Fibroblast of the aortic adventitia (primary cell): ENCODE measurements at regions not wholly inside any gene's neighbourhood (a gene's known extent, or its start where the extent isn't known, plus 50 kb on each side); places are given as distances from the start of the nearest gene placed in this dataset.

Experiments used
- DNase-seq: peaks from one replicate; pipeline ENCODE4 v3.0.0-alpha.2; 2010; ENCODE audit warnings: low read depth
- H3K4me3 ChIP-seq: 2 replicates; pipeline ENCODE4 v1.5.1; 2011; ENCODE audit warnings: low read depth, mild to moderate bottlenecking, control low read depth, low read length, moderate library complexity
- CTCF ChIP-seq: IDR thresholded peaks from 2 replicates; pipeline ENCODE4 v1.5.1; 2011; ENCODE audit warnings: mild to moderate bottlenecking, low read length, control low read depth, inconsistent platforms; ENCODE audit not compliant: insufficient read depth

DNA sequence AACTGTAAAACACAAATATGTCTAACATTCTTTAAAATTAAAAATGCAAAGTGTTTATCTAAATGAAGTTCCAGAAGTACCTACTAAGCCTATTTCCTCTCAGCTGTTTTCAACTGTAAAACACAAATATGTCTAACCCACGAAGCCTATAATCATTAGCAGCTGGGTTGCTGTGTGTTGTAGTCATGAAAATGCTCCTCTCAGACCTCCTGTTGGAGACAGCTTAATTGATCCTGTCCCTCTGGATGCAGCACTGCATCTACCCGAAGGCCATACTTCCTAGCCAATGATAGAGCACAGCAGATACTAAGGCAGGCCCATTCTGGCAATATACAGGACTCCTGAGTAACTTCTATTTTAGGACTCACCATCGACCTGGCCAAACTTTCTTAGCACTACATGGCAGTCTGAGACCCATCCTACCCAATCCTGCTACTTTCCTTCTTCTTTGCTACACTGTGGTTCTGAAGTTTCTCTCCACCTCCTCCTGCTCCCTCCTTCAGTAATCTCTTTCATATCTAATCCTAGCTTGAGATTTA is 92.5 kb upstream of the RBBP8 start:
- no peak for TF ChIP-seq CTCF
- H3K4me3 ChIP-seq = no peak overlapping the region
- DNase-seq = peak; percentile 25

DNA sequence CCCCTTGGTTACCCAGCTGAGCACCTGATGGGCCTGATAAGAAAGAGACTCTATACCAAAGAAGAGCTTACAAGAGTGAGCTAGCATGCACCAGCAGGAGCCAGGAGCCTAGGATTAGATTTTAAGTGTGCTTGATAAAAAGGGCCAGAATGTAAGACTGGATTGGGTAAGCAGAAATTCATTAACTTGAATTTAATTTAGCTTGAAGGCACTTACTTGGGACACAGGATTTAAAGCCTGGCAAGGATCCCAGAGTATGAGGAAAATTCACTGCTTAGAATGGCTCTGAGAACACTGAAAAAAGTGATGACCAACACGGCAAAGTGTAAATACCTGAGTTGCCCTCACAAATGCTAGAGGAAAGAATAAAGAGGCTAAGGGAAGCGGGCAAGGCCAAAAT is 91.3 kb upstream of the RBBP8 start:
- TF ChIP-seq CTCF = no peak
- no peak overlapping the region for H3K4me3 ChIP-seq
- DNase-seq = peak; percentile 18

- DNase-seq = peak; percentile 71
- no peak for TF ChIP-seq CTCF
- H3K4me3 ChIP-seq = no peak overlapping the region
Measured at GRCh38 chr18:22844190-22844589, 88.9 kb upstream of the RBBP8 start.

DNA sequence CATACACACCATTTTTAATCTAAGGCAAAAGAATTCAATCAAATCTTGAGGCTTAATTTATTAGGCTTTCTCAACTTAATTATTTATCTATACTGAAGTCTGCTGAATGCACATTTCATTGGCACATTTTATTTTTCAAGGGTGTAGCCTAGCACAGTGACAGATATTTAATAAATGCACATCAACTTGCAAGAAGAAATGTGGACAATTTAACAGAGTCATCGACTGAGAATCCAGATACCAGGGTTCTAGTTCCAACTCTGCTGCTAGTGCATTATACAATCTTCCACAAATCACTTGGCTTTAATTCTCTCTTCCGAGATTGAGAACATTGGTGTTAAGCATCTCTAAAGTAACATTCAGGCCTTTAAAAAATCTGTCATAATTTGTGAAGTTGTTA is 88.5 kb upstream of the RBBP8 start:
- H3K4me3 ChIP-seq = no peak overlapping the region
- DNase-seq = peak; percentile 44
- no peak for TF ChIP-seq CTCF

- H3K4me3 ChIP-seq = no peak overlapping the region
- peak; percentile 49 for TF ChIP-seq CTCF
- peak; percentile 55 for DNase-seq
Measured at GRCh38 chr18:22846088-22846683, 86.9 kb upstream of the RBBP8 start.

- DNase-seq = no peak
- no peak for TF ChIP-seq CTCF
- no peak overlapping the region for H3K4me3 ChIP-seq
Measured at GRCh38 chr18:22846697-22847096, 86.4 kb upstream of the RBBP8 start.

GRCh38 chr18:22847392-22847791 is 85.7 kb upstream of the RBBP8 start:
- peak; percentile 72 for DNase-seq
- no peak overlapping the region for H3K4me3 ChIP-seq
- TF ChIP-seq CTCF = no peak
